ENCODE measurements at regions not wholly inside any gene's neighbourhood (a gene's known extent, or its start where the extent isn't known, plus 50 kb on each side); places are given as distances from the start of the nearest gene placed in this dataset.

GRCh38 chr12:75581515-75581914 is 70.1 kb upstream of the KRR1 start:
- intact Hi-C loops (cut with DNase I; ENCODE audit: low total_unique reads), result no loop called here
- no peaks in the 10 kb centered on the region for H3K4me1 ChIP-seq
- no peak for DNase-seq (ENCODE audit: low spot score in 2 of 2)
- H3K27ac ChIP-seq, result no peak overlapping the region
- TF ChIP-seq POLR2AphosphoS5 (IDR thresholded peaks at IDR 0.05) (no peak), CTCF (IDR thresholded peaks at IDR 0.05) (no peak), POLR2A (IDR thresholded peaks at IDR 0.05) (no peak)
- no peaks in the 10 kb centered on the region for H3K36me3 ChIP-seq
- H3K4me3 ChIP-seq, result no peak overlapping the region
- H3K9me3 ChIP-seq, result no peaks in the 10 kb centered on the region
- H3K27me3 ChIP-seq, result no peaks in the 10 kb centered on the region

- no peak for DNase-seq (ENCODE audit: low spot score in 2 of 2)
- Histone ChIP-seq H3K9me3 (no peaks in the 10 kb centered on the region), H3K36me3 (no peaks in the 10 kb centered on the region), H3K4me1 (no peaks in the 10 kb centered on the region), H3K27ac (no peak overlapping the region), H3K27me3 (no peaks in the 10 kb centered on the region), H3K4me3 (no peak overlapping the region)
- TF ChIP-seq POLR2A (IDR thresholded peaks at IDR 0.05) (no peak), POLR2AphosphoS5 (IDR thresholded peaks at IDR 0.05) (no peak), CTCF (IDR thresholded peaks at IDR 0.05) (no peak)
- intact Hi-C loops (cut with DNase I; ENCODE audit: low total_unique reads), result no loop called here
Measured at GRCh38 chr12:75579552-75579951, 68.1 kb upstream of the KRR1 start.

GRCh38 chr12:75578546-75578945 is 67.1 kb upstream of the KRR1 start:
- DNase-seq (ENCODE audit: low spot score in 2 of 2), result no peak
- Histone ChIP-seq H3K9me3 (no peaks in the 10 kb centered on the region), H3K27me3 (no peaks in the 10 kb centered on the region), H3K27ac (no peak overlapping the region), H3K36me3 (no peaks in the 10 kb centered on the region), H3K4me3 (no peak overlapping the region), H3K4me1 (no peaks in the 10 kb centered on the region)
- intact Hi-C loops (cut with DNase I; ENCODE audit: low total_unique reads), result no loop called here
- no peak for TF ChIP-seq CTCF (IDR thresholded peaks at IDR 0.05)
- TF ChIP-seq POLR2A (IDR thresholded peaks at IDR 0.05), result no peak
- TF ChIP-seq POLR2AphosphoS5 (IDR thresholded peaks at IDR 0.05), result no peak

- Histone ChIP-seq H3K27me3 (no peaks in the 10 kb centered on the region), H3K27ac (no peak overlapping the region), H3K9me3 (no peaks in the 10 kb centered on the region), H3K36me3 (no peaks in the 10 kb centered on the region), H3K4me1 (no peaks in the 10 kb centered on the region), H3K4me3 (no peak overlapping the region)
- TF ChIP-seq CTCF (IDR thresholded peaks at IDR 0.05), result no peak
- no peak for TF ChIP-seq POLR2AphosphoS5 (IDR thresholded peaks at IDR 0.05)
- TF ChIP-seq POLR2A (IDR thresholded peaks at IDR 0.05), result no peak
- DNase-seq (ENCODE audit: low spot score in 2 of 2), result no peak
- intact Hi-C loops (cut with DNase I; ENCODE audit: low total_unique reads), result no loop called here
Measured at GRCh38 chr12:75577812-75578211, 66.4 kb upstream of the KRR1 start.

GRCh38 chr12:75571656-75572205 is 60.3 kb upstream of the KRR1 start:
- H3K9me3 ChIP-seq, result no peaks in the 10 kb centered on the region
- H3K36me3 ChIP-seq, result no peaks in the 10 kb centered on the region
- no peaks in the 10 kb centered on the region for H3K27me3 ChIP-seq
- no peak overlapping the region for H3K4me3 ChIP-seq
- H3K4me1 ChIP-seq, result no peaks in the 10 kb centered on the region
- intact Hi-C loops (cut with DNase I; ENCODE audit: low total_unique reads), result no loop called here
- H3K27ac ChIP-seq, result peak overlapping the region in 1 of 2 donors; percentile 44
- no peak for TF ChIP-seq POLR2A (IDR thresholded peaks at IDR 0.05)
- TF ChIP-seq POLR2AphosphoS5 (IDR thresholded peaks at IDR 0.05), result no peak
- no peak for TF ChIP-seq CTCF (IDR thresholded peaks at IDR 0.05)
- DNase-seq (ENCODE audit: low spot score in 2 of 2), result no peak

Measured in breast epithelium (tissue), 4 donors.